HG03442 (cell line): ENCODE measurements at regions not wholly inside any gene's neighbourhood (a gene's known extent, or its start where the extent isn't known, plus 50 kb on each side); places are given as distances from the start of the nearest gene placed in this dataset.
"Not testable (repeated sequence)": the region's sequence is repeated elsewhere in the genome, so short reads cannot be mapped to it uniquely, and the experiment has no call there.

ENCODE experiments used
- ATAC-seq: cut with Tn5 transposase; IDR thresholded peaks from one replicate; pipeline ENCODE4 v1.9.1; 2021; ENCODE audit warnings: mild to moderate bottlenecking, moderate library complexity; ENCODE audit not compliant: unreplicated experiment

DNA sequence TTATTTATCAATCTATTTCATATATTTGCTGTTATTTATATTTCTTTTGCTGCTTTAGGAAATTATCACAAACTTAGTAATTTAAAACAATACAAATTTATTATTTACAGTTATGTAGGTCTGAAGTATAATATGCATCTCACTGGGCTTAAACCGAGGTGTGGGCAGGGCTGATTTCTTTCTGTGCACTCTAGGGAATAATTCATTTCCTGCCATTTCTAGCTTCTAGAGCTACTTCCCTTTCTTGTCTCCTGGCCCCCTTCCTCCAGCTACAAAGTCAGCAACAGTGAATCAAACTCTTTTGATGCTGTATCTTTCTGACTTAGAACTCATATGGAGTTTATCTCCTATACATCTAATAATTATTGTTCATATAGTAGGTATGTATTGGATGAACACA is 303.5 kb upstream of the ARSJ start:
- no peak for ATAC-seq

DNA sequence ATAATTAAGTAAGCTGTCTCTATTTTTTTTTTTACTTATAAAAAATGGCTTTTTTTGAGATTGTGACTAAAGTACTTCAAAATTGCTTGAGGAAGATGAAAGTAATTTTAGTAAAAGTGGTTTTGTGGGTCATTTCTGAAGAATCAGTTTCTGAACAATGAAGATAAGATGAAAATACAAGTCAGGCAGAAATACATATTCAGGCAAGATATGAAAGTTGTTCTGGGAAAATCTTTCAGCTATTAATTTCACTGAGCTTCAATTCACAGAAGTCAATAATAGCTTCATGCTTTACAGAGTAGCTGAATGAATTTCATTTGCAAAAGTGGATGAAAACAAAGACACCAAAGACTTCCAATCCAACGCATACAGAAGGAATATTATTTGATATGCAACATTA is 305.2 kb upstream of the ARSJ start:
- no peak for ATAC-seq

DNA sequence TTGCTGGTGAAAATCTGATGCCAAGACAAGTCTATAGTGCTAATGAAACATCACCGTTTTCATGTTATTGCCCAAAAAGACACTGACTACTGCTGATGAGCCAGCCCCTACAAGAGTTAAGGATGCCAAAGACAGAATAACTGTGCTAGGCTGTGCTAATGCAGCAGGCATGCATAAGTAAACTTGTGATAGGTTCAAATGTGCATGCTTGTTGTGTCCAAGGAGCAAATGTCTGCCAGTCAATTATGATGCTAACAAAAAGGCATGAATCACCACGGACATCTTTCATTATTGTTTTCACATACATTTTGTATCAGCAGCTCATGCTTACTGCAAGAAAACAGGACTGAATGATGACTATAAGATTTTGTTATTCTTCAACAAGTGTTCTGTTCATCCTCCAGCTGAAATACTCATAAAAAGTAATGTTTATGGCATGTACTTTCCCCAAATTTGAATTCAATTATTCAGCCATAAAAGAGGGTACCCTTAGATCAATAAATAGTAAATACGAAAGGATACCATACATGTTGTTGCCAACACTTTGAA is 306.9 kb upstream of the ARSJ start:
- no peak for ATAC-seq

DNA sequence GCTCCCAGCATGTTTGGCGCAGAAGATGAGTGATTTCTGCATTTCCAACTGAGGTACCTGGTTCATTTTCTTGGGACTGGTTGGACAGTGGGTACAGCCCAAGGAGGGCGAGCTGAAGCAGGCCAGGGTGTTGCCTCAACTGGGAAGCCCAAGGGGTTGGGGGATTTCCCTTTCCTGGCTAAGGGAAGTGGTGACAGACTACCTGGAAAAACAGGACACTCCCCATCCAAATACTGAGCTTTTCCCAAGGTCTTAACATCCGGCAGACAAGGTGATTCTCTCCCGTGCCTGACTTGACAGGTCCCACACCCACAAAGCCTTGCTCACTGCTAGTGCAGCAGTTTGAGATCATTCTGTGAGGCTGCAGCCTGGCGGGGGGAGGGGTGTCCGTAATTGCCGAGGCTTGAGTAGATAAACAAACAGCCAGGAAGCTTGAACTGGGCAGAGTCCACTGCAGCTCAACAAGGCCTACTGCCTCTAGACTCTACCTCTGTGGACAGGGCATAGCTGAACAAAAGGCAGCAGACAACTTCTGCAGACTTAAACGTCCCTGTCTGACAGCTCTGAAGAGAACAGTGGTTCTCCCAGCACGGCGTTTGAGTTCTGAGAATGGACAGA is 307.7 kb upstream of the ARSJ start:
- no peak for ATAC-seq

DNA sequence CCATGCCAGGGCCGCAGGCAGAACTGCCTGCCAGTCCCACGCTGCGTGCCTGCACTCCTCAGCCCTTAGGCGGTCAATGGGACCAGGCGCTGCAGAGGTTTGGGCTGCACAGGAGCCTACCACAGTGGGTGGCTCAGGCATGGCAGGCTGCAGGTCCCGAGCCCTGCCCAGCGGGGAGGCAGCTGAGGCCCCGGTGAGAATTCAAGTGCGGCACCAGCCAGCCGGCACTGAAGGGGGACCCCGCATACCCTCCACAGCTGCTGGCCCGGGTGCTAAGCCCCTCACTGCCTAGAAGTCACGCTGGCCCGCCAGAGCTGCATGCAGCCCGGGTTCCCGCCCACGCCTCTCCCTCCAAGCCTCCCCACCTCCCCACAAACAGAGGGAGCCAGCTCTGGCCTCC is 302.5 kb upstream of the UGT8 start:
- no peak for ATAC-seq

DNA sequence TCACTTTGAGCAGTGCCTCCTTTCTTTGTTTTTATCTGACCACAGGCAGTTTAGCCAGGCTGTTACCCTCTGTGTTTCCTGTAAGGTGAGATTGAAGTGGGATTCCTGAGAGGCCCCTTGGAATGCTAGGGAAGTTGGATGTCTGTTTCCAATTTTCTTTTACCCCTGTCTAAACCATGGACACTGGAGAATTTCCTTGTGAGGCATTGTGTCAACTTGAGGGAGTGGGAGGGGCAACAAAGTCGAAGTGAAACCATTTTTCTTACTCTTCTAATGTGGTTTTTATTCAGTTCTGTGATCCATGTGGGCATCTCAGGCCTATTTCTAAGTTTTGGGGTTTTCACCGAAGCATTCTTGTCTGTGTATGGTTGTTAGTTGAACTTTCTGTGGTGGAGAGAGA is 296.1 kb upstream of the UGT8 start:
- no peak for ATAC-seq

DNA sequence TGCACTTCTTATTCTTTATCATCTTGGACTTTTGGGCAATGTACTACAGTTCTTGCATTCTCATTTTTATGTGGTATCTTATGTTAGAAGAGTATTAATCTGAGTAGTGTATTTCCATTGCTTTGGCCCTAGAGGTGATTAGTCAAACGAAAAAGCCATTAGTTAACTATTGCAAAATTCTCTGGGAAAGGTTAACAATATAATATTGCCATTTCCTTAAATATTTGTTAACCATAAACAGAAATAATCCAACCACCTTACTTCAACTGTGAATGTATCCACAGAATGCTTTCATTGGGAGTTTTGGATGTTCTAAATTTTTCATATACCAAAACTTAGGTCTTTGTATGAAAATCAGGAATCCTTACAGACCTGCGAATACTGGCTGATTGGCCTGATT is 294.6 kb upstream of the UGT8 start:
- ATAC-seq: no peak

DNA sequence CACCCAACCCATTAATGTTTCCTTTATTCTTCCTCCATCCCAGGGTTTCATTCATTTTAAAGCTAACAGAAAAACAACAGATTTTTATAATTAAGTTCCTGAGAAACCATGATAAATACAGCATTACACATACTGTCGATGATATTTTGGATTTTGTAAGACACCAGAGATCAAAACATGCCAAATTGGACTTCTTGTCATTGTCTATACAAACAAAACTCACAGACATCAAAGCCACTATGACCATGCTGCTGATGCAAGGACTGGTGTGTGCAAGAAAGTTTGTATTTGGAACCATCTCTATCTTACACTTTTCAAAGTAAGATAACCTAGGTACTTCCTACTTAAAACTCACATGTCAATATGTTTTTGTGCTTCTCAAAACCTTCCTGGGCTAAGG is 294.0 kb upstream of the UGT8 start:
- ATAC-seq: no peak

DNA sequence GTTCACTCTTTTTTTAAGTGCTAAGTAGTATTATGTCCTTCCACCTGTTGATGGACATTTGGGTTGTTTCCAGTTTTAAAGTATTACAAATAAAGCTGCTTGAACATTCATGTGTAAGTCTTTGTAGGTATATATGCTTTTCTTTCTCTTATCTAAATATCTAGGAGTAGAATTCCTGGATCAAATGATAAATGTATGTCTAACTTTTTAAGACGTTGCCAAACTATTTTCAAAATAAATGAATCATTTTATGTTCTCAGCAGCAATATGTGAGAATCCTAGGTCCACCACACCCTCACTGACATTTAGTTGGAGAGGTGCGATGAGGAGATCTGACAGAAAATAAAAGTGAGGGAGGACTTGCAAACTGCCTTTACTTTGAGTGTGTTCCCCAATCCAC is 291.7 kb upstream of the UGT8 start:
- ATAC-seq: no peak

DNA sequence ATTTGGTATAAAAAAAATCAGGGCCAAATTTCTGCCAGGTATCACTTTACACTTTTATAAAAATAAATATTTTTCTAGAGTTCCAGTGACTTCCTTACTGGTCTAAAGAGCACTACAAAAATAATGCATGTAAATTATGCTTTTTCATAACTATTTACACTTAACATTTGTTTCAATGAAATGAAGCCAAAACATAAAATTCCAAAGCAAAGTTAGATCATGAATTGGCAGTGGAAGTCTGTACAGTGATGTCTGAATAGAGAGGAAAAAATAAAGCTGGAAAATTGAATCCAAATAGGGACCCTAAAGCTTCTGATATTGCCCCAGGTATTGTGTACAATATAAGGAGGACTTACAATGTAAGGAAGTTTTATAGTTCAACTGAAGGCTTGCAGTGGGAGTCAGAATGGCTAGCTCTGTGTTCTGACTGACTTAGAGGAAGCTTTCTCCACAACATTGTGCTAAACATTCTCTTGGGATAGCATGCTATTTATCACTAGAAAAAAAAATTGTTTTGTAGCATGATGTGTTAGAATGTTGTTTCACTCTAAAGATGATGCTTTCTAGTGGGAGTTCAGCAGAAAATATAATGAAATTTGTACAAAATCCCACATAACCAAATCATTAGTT is 288.2 kb upstream of the UGT8 start:
- ATAC-seq: no peak

DNA sequence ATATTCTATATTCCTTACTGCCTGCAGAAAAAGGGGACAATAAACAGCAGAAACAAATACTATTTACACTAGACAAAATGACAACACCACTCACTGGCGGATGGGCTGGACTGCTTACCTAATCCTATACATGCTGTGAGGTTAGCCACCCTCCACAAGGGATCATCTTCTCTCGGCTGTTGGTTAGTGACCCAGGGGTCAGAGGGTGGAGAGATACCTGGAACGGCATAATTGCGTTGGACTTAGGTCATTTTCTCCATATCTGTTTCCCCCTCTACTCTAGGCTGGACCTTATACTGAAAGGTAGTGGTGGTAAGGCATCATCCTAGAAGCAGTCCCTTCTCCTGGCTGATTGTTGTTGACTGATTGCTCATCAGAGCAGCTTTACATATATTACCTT is 286.8 kb upstream of the UGT8 start:
- no peak for ATAC-seq

DNA sequence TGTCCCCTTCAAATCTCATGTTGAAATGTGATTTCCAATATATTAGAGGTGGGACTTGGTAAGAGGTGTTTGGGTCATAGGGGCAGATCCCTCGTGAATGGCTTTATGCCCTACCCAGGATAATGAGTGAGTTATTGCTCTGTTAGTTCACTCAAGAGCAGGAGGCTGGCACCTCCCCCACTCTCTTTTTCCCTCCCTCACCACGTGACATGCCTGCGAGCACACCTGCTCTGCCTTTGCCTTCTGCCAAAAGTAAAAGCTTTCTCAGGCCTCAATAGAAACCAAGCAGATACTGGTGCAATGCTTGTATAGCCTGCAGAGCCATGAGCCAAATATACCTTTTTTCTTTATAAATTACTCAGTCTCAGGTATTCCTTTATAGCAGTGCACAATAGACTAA is 286.3 kb upstream of the UGT8 start:
- no peak for ATAC-seq

DNA sequence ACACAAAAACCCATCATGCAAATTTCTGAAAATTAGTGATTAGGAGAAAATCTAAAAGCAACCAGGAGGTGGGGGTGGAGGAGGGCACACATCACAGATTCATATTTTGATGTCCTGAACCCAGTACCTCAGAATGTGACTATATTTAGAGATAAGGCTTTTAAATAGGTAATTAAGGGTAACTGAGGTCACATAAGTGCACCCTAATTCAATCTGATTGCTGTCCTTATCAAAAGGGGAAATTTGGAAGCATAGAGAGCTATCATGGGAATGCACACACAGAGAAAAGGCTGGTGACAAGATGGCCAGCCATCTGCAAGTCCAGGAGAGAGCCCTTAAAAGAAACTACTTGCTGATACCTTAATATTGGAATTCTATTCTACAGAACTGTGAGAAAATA is 281.8 kb upstream of the UGT8 start:
- ATAC-seq: no peak

DNA sequence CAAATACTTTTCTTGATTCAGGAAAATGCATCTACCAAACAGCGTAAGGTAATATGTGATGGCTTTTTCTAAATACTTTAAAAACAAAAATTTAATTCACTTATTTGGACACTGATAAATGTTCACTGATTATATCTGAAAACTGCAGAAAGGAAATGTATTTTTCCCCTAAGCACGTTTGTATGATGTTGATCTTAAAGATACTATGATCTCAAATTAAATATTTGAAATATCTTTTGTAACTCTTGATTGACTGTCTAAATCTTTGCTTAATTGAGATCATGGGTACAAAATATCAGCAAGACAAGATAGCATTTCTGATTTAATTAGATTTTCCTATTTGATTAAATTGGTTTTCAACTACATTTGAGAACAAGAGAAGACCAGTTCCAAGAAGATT is 281.0 kb upstream of the UGT8 start:
- ATAC-seq: no peak

DNA sequence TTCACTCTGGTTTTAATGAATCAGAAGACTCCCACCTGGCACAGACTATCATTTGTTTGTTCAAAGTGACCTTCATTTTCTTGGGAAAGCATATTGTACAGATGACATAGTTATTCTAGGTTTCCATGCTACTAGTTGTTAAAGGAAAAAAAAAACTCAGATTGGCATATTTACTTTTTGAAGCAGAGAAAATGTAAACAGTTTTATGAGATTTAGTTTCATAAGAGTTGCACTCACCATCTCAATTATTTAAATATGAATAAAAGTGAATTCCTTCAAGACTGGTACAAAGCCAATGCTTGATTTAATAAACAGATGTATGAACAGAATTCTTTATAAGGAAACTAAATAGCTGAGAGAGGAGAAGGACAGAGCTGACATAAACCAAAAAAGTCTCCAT is 280.3 kb upstream of the UGT8 start:
- no peak for ATAC-seq

DNA sequence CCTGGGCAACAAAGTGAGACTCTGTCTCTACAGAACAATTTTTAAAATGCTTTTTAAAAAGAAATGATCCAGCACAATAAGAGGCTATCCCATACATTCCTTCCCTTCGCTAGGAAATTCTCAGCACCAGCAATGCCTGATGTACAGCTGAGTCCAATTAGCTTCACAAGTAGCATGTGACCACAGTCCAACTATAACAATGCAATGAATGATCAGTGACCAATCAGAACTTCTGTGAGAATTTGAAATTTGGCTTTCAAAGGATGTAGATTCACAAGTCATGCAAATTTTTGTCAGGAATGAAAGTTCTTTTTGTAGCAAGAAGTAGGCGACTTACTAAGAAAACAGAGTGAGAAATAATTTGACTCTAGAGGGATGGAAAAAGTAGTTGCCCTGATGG is 278.5 kb upstream of the UGT8 start:
- no peak for ATAC-seq

DNA sequence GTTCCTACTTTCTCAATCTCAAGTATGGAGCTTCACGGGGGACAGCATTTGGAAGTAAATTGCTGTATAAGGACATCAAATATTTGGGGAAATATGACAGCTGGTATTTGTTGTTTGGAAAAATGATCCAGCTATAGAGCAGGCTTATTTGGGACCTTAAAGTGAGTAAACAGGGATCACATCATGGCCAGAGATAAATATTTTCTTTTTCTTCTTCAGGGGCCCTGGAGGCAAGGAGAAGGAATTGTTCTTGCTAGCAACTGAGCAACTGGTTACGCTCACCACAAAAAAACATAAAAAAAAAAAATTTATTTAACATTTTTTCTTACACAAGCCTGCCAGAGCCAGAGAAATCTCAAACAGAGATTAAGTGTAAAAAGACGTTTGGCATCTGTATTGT is 277.2 kb upstream of the UGT8 start:
- ATAC-seq: no peak

DNA sequence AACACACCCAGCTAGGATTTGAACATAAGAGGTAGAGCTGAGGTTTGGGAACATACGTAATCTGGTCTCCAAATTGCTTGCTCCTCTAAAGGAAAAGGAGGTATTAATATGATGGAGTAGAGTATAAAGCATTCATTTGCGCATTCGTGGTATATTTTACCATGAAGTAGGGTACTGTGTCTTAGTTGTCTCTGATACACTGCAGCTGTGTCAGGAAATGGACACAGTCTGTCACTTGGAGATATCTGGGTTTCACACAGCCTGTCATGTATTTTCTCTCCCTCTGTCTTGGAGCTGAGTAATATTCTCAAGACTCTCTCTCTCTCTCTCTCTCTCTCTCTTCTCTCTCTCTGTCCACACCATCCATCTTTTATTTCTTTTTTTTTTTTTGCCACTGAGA is 274.8 kb upstream of the UGT8 start:
- no peak for ATAC-seq

DNA sequence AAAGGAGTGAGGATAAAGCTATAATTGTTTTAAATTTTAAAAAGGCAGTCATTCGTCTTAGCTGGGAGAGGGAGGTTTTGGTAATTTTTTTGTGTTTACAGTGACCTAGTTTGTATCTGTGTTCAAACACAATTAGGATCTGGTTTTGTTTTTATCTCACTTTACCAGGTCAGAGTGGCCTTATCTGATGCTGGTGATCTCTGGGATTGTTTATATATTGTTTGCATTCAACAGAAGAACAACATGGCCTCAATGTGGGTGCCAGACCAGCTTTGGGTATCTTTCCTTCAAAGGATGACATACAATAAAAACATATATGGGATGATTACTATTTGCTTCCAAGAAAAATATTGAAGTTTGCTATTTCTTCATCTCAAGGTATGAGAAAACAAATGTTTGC is 272.2 kb upstream of the UGT8 start:
- no peak for ATAC-seq

DNA sequence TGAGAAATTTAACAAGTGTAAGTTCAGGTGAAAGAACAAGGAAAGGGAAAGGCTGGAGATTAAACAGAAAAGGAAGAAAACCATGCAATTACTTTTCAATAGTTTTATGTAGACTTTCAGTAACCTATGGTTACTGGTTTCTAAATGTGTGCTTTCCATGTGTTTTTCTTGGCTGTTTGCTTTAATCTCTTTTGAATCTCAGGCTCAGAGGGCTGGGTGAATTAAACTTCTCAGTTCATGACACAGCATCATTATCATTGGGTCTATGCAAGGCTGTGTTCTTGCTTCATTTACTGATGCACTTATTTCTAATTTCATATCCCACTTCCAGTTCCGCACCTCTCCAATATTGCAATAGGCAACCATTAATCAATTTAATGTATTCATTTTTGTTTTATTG is 266.5 kb upstream of the UGT8 start:
- no peak for ATAC-seq

DNA sequence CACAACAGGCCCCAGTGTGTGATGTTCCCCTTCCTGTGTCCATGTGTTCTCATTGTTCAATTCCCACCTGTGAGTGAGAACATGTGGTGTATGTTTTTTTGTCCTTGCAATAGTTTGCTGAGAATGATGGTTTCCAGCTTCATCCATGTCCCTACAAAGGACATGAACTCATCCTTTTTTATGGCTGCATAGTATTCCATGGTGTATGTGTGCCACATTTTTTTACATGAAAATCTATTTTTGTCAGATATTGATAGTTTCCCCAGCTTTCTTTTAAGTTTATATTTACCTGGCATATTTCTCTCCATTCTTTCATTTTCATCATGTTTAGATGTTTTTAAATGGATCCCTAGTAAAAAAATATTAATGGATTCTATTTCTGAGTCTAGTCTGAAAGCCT is 264.2 kb upstream of the UGT8 start:
- ATAC-seq: not testable (repeated sequence)

DNA sequence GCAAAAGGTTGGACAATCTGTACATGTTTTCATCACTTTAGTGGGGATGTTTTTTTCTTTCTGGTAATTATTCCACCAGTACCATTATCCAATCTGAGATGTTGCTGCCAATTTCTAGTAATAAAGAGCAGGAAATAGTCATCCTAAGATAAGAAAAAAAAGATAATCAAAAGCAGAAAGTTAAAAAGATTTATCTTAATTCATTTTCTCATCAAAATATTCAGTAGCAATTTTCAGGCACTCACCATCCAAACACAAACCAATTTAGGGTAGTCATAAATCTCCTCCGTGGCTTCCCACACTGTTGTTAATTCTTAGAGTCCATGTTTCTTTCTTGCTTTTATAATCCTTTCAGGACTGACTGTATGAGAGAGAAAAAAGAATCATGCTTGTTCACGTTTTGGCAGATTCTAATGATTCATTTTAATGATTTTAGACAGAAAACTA is 263.7 kb upstream of the UGT8 start:
- no peak for ATAC-seq

DNA sequence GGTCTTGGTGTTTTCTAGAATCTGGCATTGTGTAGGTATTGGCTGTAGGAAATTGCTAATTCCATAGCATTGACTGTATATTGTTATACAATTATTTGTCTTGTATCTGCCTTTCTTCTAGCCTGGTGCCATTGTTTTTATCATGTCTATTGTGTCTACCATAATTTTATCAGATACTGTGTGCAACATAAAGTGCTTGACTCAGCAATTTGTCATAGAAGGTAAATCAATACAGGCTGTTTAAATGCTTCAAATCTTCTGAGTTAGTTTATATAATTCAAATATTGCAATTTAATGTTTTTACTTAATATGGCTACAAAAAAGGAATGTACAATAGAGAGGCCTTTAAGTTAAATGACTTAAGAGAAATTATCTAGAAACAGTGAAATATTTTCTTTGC is 263.3 kb upstream of the UGT8 start:
- ATAC-seq: no peak
